Endothelial cell of umbilical vein (primary cell): ENCODE measurements at regions not wholly inside any gene's neighbourhood (a gene's known extent, or its start where the extent isn't known, plus 50 kb on each side); places are given as distances from the start of the nearest gene placed in this dataset.

Experiments
- BruUV-seq: library from RNA; stranded (reverse); fragments of 400-500 nt; replicated peaks from 2 replicates; lab custom pipeline; 2021; lab: Mats Ljungman, UMichigan
- CTCF ChIA-PET: fragments of 300-600, 350-600 bp; sonication (Branson Sonifier 250); formaldehyde crosslinking; loops from one replicate; lab custom pipeline; 2021; ENCODE audit warnings: antibody characterized with exemption, inconsistent platforms; lab: Charles Lee
- POLR2A ChIA-PET: fragments of 300-600, 350-600 bp; sonication (Branson Sonifier 250); formaldehyde crosslinking; loops from one replicate; lab custom pipeline; 2021; ENCODE audit warnings: antibody characterized with exemption, inconsistent platforms; lab: Charles Lee
- DNase-seq: peaks from one replicate; pipeline ENCODE4 v3.0.0-alpha.2; 2011; ENCODE audit warnings: low read depth, low spot score
- FAIRE-seq: peaks from 2 replicates; lab custom pipeline; 2011; peaks lifted over from hg19 to GRCh38; lab: Jason Lieb, UNC
- H2AFZ ChIP-seq: 2 replicates; pipeline ENCODE4 v1.6.0; 2012; ENCODE audit warnings: low read depth, low read length, control low read depth, inconsistent platforms
- H3K27ac ChIP-seq: 2 replicates; pipeline ENCODE4 v1.5.1; 2011; ENCODE audit warnings: low read depth, mild to moderate bottlenecking, control low read depth, low read length, moderate library complexity; ENCODE audit not compliant: insufficient read depth
- H3K27me3 ChIP-seq, 2 experiments: 2 replicates each; pipeline versions ENCODE4 v1.6.0 to v1.6.1; 2011; ENCODE audit warnings: low read length in 2 of 2, mixed read lengths in 1 of 2; ENCODE audit not compliant: control insufficient read depth in 2 of 2, insufficient read depth in 2 of 2
- H3K36me3 ChIP-seq, 2 experiments: 2 replicates in 1 of 2; 3 replicates in 1 of 2; pipeline ENCODE4 v1.5.1; 2011; ENCODE audit warnings: low read length in 2 of 2, mild to moderate bottlenecking in 1 of 2, moderate library complexity in 1 of 2; ENCODE audit not compliant: control insufficient read depth in 2 of 2, insufficient read depth in 2 of 2; ENCODE audit errors: extremely low read depth in 1 of 2
- H3K4me1 ChIP-seq: 3 replicates; pipeline ENCODE4 v1.5.1; 2011; ENCODE audit warnings: mild to moderate bottlenecking, low read length; ENCODE audit not compliant: control insufficient read depth, insufficient read depth; ENCODE audit errors: extremely low read depth
- H3K4me2 ChIP-seq: 2 replicates; pipeline ENCODE4 v1.6.1; 2011; ENCODE audit warnings: low read length, control low read depth, mixed read lengths; ENCODE audit not compliant: insufficient read depth
- H3K4me3 ChIP-seq, 3 experiments: fragments of 200-600 bp in 1 of 3; sonication (generic), shearing (Covaris generic) in 1 of 3; replicated peaks in 1 of 3; 2 replicates each; pipeline ENCODE4 v1.5.1; 2011 to 2016; ENCODE audit warnings: control low read depth in 3 of 3, low read length in 3 of 3, mild to moderate bottlenecking in 2 of 3, inconsistent platforms in 1 of 3, low read depth in 1 of 3, moderate library complexity in 1 of 3; ENCODE audit not compliant: insufficient read depth in 1 of 3
- H3K79me2 ChIP-seq: 2 replicates; pipeline ENCODE4 v1.6.0; 2012; ENCODE audit warnings: low read length, inconsistent platforms; ENCODE audit not compliant: control insufficient read depth, insufficient read depth
- H3K9ac ChIP-seq: replicated peaks from 2 replicates; pipeline ENCODE3; 2011; ENCODE audit warnings: low read length, control low read depth; ENCODE audit not compliant: insufficient read depth; ENCODE audit errors: extremely low read depth
- H3K9me1 ChIP-seq: replicated peaks from 3 replicates; pipeline ENCODE4 v1.6.0; 2011; ENCODE audit warnings: mild to moderate bottlenecking, low read length; ENCODE audit not compliant: control insufficient read depth, insufficient read depth; ENCODE audit errors: extremely low read depth
- H3K9me3 ChIP-seq: replicated peaks from 2 replicates; pipeline ENCODE4 v1.5.1; 2012; ENCODE audit warnings: low read length, inconsistent platforms; ENCODE audit not compliant: control insufficient read depth, insufficient read depth
- H4K20me1 ChIP-seq: replicated peaks from 2 replicates; pipeline ENCODE3; 2011; ENCODE audit warnings: mild to moderate bottlenecking, low read length; ENCODE audit not compliant: control insufficient read depth, insufficient read depth; ENCODE audit errors: extremely low read depth
- CTCF ChIP-seq, 2 donors: IDR thresholded peaks; 1 replicate in 1 of 2; 2 replicates in 1 of 2; pipeline ENCODE4 v1.5.1; 2011; ENCODE audit warnings: low read length in 2 of 2, mild to moderate bottlenecking in 2 of 2, moderate library complexity in 2 of 2, control low read depth in 1 of 2, inconsistent platforms in 1 of 2, low read depth in 1 of 2; ENCODE audit not compliant: insufficient read depth in 1 of 2; ENCODE audit errors: extremely low read depth in 1 of 2
- EZH2 ChIP-seq: IDR thresholded peaks from 2 replicates; pipeline ENCODE4 v1.6.1; 2012; ENCODE audit warnings: borderline replicate concordance, low read depth, mild to moderate bottlenecking, moderate library complexity, low read length, inconsistent platforms; ENCODE audit not compliant: severe bottlenecking
- FOS ChIP-seq: IDR thresholded peaks from 2 replicates; pipeline ENCODE4 v1.6.1; 2011; ENCODE audit warnings: mild to moderate bottlenecking, low read length, moderate library complexity, borderline replicate concordance; ENCODE audit not compliant: insufficient read depth
- GATA2 ChIP-seq: IDR thresholded peaks from 2 replicates; pipeline ENCODE4 v1.7.0; 2011; ENCODE audit warnings: low read depth, mild to moderate bottlenecking, moderate library complexity, mixed read lengths, low read length; ENCODE audit not compliant: insufficient read length, insufficient read depth
- JUN ChIP-seq: IDR thresholded peaks from 2 replicates; pipeline ENCODE4 v1.6.1; 2011; ENCODE audit warnings: borderline replicate concordance, low read depth; ENCODE audit not compliant: insufficient read length, insufficient read depth
- MAX ChIP-seq: IDR thresholded peaks from 2 replicates; pipeline ENCODE4 v1.6.1; 2011; ENCODE audit not compliant: insufficient read depth, insufficient read length
- MYC ChIP-seq: IDR thresholded peaks from one replicate; pipeline ENCODE4 v1.6.1; 2011; ENCODE audit warnings: mild to moderate bottlenecking, low read depth, low read length
- POLR2A ChIP-seq: IDR thresholded peaks from 2 replicates; pipeline ENCODE4 v1.6.1; 2012; ENCODE audit warnings: low read depth, mild to moderate bottlenecking, control low read depth, low read length
- POLR2AphosphoS5 ChIP-seq: IDR thresholded peaks from 2 replicates; pipeline ENCODE4 v1.6.1; 2012; ENCODE audit warnings: low read depth, mild to moderate bottlenecking, control low read depth, low read length, moderate library complexity; ENCODE audit not compliant: insufficient read depth
- dilution Hi-C: fragments of 300-500 bp; cut with MboI; formaldehyde crosslinking; loops from one replicate; pipeline ENCODE4 v1.15.0; 2019; ENCODE audit warnings: low sequenced_read_pairs; ENCODE audit not compliant: extremely low pct_ligation_motif_present
- intact Hi-C: fragments of 100-400 bp; cut with micrococcal nuclease; formaldehyde crosslinking; loops from one replicate; pipeline ENCODE4 v1.10.0; 2022

GRCh38 chr13:74920361-74920760 lies 561.6 kb downstream of the TBC1D4 start:
- Histone ChIP-seq H3K9ac (no peak overlapping the region), H2AFZ (no peak overlapping the region), H3K9me1 (no peaks in the 10 kb centered on the region), H3K36me3 (no peaks in the 10 kb centered on the region), H3K79me2 (no peaks in the 10 kb centered on the region), H3K4me1 (no peaks in the 10 kb centered on the region), H3K4me3 (no peak overlapping the region), H3K27ac (no peak overlapping the region), H3K27me3 (no peaks in the 10 kb centered on the region), H3K9me3 (no peaks in the 10 kb centered on the region), H4K20me1 (no peaks in the 10 kb centered on the region), H3K4me2 (no peak overlapping the region)
- CTCF ChIA-PET, result interaction anchor here (1.2 to 1.3 kb wide), 2 partner anchors 10 to 11 kb away, joined by 3 to 4 read pairs; no protein-coding TSS in a partner anchor
- TF ChIP-seq POLR2AphosphoS5, result no peak
- TF ChIP-seq CTCF (IDR thresholded peaks at IDR 0.05; ENCODE audit: extremely low read depth in 1 of 2, insufficient read depth in 1 of 2, low read depth in 1 of 2, low read length in 2 of 2), result no peak
- TF ChIP-seq MYC, result no peak
- no peak for TF ChIP-seq EZH2
- TF ChIP-seq JUN, result no peak
- no peak for TF ChIP-seq MAX
- TF ChIP-seq GATA2, result no peak
- no peak for TF ChIP-seq POLR2A
- TF ChIP-seq FOS, result no peak
- DNase-seq (no peak), FAIRE-seq (no peak)
- BruUV-seq, result no TSS peak
- POLR2A ChIA-PET, result no interaction called here
- intact Hi-C loops, result no loop called here
- dilution Hi-C loops, result no loop called here
